Fibroblast of lung (primary cell): ENCODE measurements at regions not wholly inside any gene's neighbourhood (a gene's known extent, or its start where the extent isn't known, plus 50 kb on each side); places are given as distances from the start of the nearest gene placed in this dataset.

Experiments
- DNase-seq, 2 donors: peaks; one replicate each; pipeline versions ENCODE4 v3.0.0 to v3.0.0-alpha.2; 2010; ENCODE audit warnings: low read depth in 2 of 2
- H2AFZ ChIP-seq: 2 replicates; pipeline ENCODE4 v1.5.1; 2012; ENCODE audit warnings: low read length, control low read depth, inconsistent platforms
- H3K27ac ChIP-seq: 2 replicates; pipeline ENCODE4 v1.5.1; 2011; ENCODE audit warnings: low read length, control low read depth; ENCODE audit not compliant: insufficient read depth
- H3K27me3 ChIP-seq: 2 replicates; pipeline ENCODE4 v1.5.1; 2011; ENCODE audit warnings: mild to moderate bottlenecking, low read length; ENCODE audit not compliant: control insufficient read depth, insufficient read depth
- H3K36me3 ChIP-seq: 2 replicates; pipeline ENCODE4 v1.5.1; 2011; ENCODE audit warnings: low read length; ENCODE audit not compliant: control insufficient read depth, insufficient read depth
- H3K4me1 ChIP-seq: 2 replicates; pipeline ENCODE4 v1.5.1; 2011; ENCODE audit warnings: low read length; ENCODE audit not compliant: control insufficient read depth, insufficient read depth; ENCODE audit errors: extremely low read depth
- H3K4me2 ChIP-seq: 2 replicates; pipeline ENCODE4 v1.5.1; 2011; ENCODE audit warnings: low read length, control low read depth; ENCODE audit not compliant: insufficient read depth; ENCODE audit errors: extremely low read depth
- H3K4me3 ChIP-seq, 4 experiments: fragments of 200-600 bp in 1 of 4; sonication (generic) in 1 of 4; replicated peaks in 1 of 4; 2 replicates each; pipeline ENCODE4 v1.5.1; 2011 to 2016; ENCODE audit warnings: low read length in 4 of 4, low read depth in 3 of 4, mild to moderate bottlenecking in 3 of 4, control low read depth in 2 of 4, inconsistent platforms in 1 of 4, mixed read lengths in 1 of 4; ENCODE audit not compliant: insufficient read depth in 1 of 4; ENCODE audit errors: control extremely low read depth in 1 of 4
- H3K79me2 ChIP-seq: 2 replicates; pipeline ENCODE4 v1.5.1; 2012; ENCODE audit warnings: mild to moderate bottlenecking, low read length, inconsistent platforms; ENCODE audit not compliant: control insufficient read depth, insufficient read depth
- H3K9ac ChIP-seq: 2 replicates; pipeline ENCODE4 v1.5.1; 2011; ENCODE audit warnings: mild to moderate bottlenecking, low read length, control low read depth; ENCODE audit not compliant: insufficient read depth
- H3K9me3 ChIP-seq: 2 replicates; pipeline ENCODE4 v1.5.1; 2012; ENCODE audit warnings: low read depth, low read length; ENCODE audit not compliant: control insufficient read depth, insufficient read depth
- H4K20me1 ChIP-seq: 2 replicates; pipeline ENCODE4 v1.5.1; 2011; ENCODE audit warnings: low read length; ENCODE audit not compliant: control insufficient read depth, insufficient read depth; ENCODE audit errors: extremely low read depth
- CTCF ChIP-seq, 2 donors: IDR thresholded peaks in 1 of 2; conservative IDR thresholded peaks in 1 of 2; 1 replicate in 1 of 2; 2 replicates in 1 of 2; pipeline ENCODE4 v1.5.1; 2011 to 2012; ENCODE audit warnings: low read length in 2 of 2, control low read depth in 1 of 2, inconsistent platforms in 1 of 2, low read depth in 1 of 2, mild to moderate bottlenecking in 1 of 2
- EZH2 ChIP-seq: IDR thresholded peaks from 2 replicates; pipeline ENCODE4 v1.5.1; 2012; ENCODE audit warnings: low read length, control low read depth, mild to moderate bottlenecking; ENCODE audit errors: missing control alignments

GRCh38 chr12:30569426-30569825, 126.2 kb downstream of the IPO8 start:
- H3K9me3 ChIP-seq: no peaks in the 10 kb centered on the region
- no peak for DNase-seq
- no peaks in the 10 kb centered on the region for H3K4me1 ChIP-seq
- no peak overlapping the region for H3K27ac ChIP-seq
- H3K79me2 ChIP-seq: no peaks in the 10 kb centered on the region
- H3K27me3 ChIP-seq: no peaks in the 10 kb centered on the region
- no peak overlapping the region for H3K4me2 ChIP-seq
- H2AFZ ChIP-seq: no peak overlapping the region
- H3K4me3 ChIP-seq: no peak overlapping the region
- H4K20me1 ChIP-seq: no peaks in the 10 kb centered on the region
- TF ChIP-seq EZH2 (no peak), CTCF (conservative IDR thresholded peaks at IDR 0.05 in 1 of 2, IDR thresholded peaks at IDR 0.05 in 1 of 2; ENCODE audit: low read depth in 1 of 2, low read length in 2 of 2) (no peak)
- H3K9ac ChIP-seq: no peak overlapping the region
- no peaks in the 10 kb centered on the region for H3K36me3 ChIP-seq

- Histone ChIP-seq H3K27me3 (no peaks in the 10 kb centered on the region), H3K9me3 (no peaks in the 10 kb centered on the region), H3K9ac (no peak overlapping the region), H4K20me1 (no peaks in the 10 kb centered on the region), H3K79me2 (no peaks in the 10 kb centered on the region), H3K4me1 (no peaks in the 10 kb centered on the region), H3K27ac (no peak overlapping the region), H2AFZ (no peak overlapping the region), H3K4me2 (no peak overlapping the region), H3K36me3 (no peaks in the 10 kb centered on the region), H3K4me3 (no peak overlapping the region)
- no peak for TF ChIP-seq CTCF (conservative IDR thresholded peaks at IDR 0.05 in 1 of 2, IDR thresholded peaks at IDR 0.05 in 1 of 2; ENCODE audit: low read depth in 1 of 2, low read length in 2 of 2)
- no peak for TF ChIP-seq EZH2
- no peak for DNase-seq
Measured at GRCh38 chr12:30568453-30568852, 127.2 kb downstream of the IPO8 start.

GRCh38 chr12:30567082-30567481, 128.6 kb downstream of the IPO8 start:
- TF ChIP-seq EZH2 (no peak), CTCF (conservative IDR thresholded peaks at IDR 0.05 in 1 of 2, IDR thresholded peaks at IDR 0.05 in 1 of 2; ENCODE audit: low read depth in 1 of 2, low read length in 2 of 2) (no peak)
- H3K4me2 ChIP-seq: no peak overlapping the region
- no peak for DNase-seq
- no peaks in the 10 kb centered on the region for H3K79me2 ChIP-seq
- no peak overlapping the region for H2AFZ ChIP-seq
- H3K4me3 ChIP-seq: no peak overlapping the region
- H3K9me3 ChIP-seq: no peaks in the 10 kb centered on the region
- H3K27ac ChIP-seq: no peak overlapping the region
- H3K27me3 ChIP-seq: no peaks in the 10 kb centered on the region
- H3K9ac ChIP-seq: no peak overlapping the region
- no peaks in the 10 kb centered on the region for H3K36me3 ChIP-seq
- no peaks in the 10 kb centered on the region for H3K4me1 ChIP-seq
- no peaks in the 10 kb centered on the region for H4K20me1 ChIP-seq
